DND-41 (cell line): ENCODE measurements at regions not wholly inside any gene's neighbourhood (a gene's known extent, or its start where the extent isn't known, plus 50 kb on each side); places are given as distances from the start of the nearest gene placed in this dataset.

Experiments used
- EZH2 ChIP-seq: IDR thresholded peaks from 3 replicates; pipeline ENCODE4 v1.6.1; 2012; ENCODE audit warnings: borderline replicate concordance, low read depth, mild to moderate bottlenecking, moderate library complexity, low read length, inconsistent platforms; ENCODE audit not compliant: severe bottlenecking
- TF ChIP-seq, protein P1 (sequence below): IDR thresholded peaks from 2 replicates; pipeline ENCODE4 v1.5.1; 2012; ENCODE audit warnings: borderline replicate concordance, low read length, moderate library complexity, mild to moderate bottlenecking; ENCODE audit not compliant: poor library complexity, severe bottlenecking; ENCODE audit errors: extremely low read depth

DNA sequence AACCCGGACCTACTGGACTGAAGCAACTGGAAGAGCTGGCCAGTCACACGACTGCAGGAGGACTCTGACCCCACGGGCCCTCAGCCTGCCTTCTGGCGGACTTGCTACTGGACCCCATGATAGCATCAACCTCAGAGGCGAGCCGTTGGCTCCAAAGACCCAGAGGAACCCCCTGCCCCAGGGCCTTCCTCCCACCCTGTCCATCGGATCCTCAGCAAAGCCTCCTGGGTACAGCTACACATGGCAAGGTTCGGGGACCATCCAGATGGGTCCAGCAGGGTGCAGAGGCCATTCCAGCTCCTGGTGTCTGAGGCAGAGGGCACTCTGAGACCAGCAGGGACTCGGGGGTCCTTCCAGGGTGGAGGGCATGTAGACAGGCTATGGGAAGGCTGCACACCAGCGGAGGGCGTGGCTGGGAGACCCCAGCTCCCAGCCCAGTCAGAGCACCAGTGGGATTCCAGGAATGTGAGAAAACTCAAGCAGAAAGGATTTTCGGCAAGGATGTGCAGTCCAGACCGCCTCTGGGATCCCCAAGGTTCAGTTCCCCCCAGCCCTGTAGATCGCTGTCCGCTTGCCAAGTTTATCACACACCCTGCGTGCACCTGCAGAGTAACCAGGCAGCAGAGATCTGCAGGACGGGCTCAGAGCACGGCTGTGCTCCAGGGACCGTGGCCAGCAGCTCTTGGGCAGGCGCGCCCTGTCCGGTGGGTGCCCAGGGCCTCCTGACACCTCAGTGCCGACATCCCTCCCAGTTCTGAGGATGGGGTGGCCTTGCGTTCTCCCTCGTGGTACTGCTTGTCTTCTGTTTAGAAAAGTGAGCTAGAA is 89.8 kb upstream of the PPP2R2D start:
- TF ChIP-seq, protein P1, sequence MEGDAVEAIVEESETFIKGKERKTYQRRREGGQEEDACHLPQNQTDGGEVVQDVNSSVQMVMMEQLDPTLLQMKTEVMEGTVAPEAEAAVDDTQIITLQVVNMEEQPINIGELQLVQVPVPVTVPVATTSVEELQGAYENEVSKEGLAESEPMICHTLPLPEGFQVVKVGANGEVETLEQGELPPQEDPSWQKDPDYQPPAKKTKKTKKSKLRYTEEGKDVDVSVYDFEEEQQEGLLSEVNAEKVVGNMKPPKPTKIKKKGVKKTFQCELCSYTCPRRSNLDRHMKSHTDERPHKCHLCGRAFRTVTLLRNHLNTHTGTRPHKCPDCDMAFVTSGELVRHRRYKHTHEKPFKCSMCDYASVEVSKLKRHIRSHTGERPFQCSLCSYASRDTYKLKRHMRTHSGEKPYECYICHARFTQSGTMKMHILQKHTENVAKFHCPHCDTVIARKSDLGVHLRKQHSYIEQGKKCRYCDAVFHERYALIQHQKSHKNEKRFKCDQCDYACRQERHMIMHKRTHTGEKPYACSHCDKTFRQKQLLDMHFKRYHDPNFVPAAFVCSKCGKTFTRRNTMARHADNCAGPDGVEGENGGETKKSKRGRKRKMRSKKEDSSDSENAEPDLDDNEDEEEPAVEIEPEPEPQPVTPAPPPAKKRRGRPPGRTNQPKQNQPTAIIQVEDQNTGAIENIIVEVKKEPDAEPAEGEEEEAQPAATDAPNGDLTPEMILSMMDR, result no peak
- no peak for TF ChIP-seq EZH2
